ENCODE measurements at regions not wholly inside any gene's neighbourhood (a gene's known extent, or its start where the extent isn't known, plus 50 kb on each side); places are given as distances from the start of the nearest gene placed in this dataset.
"Not testable (repeated sequence)": the region's sequence is repeated elsewhere in the genome, so short reads cannot be mapped to it uniquely, and the experiment has no call there.

- DNase-seq (ENCODE audit: low read depth), result no peak
These were observed 239.6 kb upstream of the SGK1 start for GRCh38 chr6:134557509-134557908.

DNA sequence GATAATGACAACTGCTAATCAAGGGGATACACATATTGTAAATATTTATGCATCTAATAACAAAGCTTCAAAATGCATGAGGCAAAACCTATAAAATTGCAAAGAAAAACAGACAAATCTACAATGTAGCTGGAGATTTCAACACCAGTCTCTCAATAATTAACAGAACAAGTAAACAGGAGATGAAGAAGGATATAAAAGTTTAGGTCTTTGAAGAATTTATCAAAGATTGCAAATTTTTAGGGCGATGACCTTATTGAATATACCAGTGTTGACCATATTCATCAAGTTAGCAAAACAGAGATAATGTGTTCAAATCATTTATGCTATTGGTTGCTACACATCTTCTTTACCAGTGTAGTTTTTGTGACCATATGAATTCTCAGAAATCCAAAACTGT is 237.8 kb upstream of the SGK1 start:
- peak; percentile 45 for DNase-seq (ENCODE audit: low read depth)

GRCh38 chr6:134553936-134554335 is 236.0 kb upstream of the SGK1 start:
- DNase-seq (ENCODE audit: low read depth), result no peak

- DNase-seq (ENCODE audit: low read depth), result peak; percentile 93
These were observed 233.5 kb upstream of the SGK1 start for GRCh38 chr6:134551245-134551960.

DNA sequence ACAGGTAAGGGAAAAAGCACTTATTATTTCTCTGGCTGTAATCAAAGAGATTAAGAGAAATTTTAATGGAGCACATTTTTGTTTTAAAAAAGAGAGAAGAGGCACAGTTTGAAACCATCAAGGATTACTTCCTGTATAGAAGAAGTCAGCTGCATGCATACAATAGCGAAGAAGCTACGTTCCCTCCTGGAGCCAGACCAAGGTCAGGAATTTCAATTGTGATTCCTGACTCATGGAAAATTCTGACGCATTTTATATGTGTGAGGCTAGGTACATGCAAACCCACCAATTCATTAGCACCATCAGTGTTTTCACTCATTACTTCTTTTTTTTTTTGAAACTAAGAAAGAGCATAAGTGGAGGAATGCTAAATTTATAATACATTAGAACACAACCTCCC is 232.7 kb upstream of the SGK1 start:
- peak; percentile 76 for DNase-seq (ENCODE audit: low read depth)

GRCh38 chr6:134549854-134550253 is 231.9 kb upstream of the SGK1 start:
- DNase-seq (ENCODE audit: low read depth), result no peak

DNA sequence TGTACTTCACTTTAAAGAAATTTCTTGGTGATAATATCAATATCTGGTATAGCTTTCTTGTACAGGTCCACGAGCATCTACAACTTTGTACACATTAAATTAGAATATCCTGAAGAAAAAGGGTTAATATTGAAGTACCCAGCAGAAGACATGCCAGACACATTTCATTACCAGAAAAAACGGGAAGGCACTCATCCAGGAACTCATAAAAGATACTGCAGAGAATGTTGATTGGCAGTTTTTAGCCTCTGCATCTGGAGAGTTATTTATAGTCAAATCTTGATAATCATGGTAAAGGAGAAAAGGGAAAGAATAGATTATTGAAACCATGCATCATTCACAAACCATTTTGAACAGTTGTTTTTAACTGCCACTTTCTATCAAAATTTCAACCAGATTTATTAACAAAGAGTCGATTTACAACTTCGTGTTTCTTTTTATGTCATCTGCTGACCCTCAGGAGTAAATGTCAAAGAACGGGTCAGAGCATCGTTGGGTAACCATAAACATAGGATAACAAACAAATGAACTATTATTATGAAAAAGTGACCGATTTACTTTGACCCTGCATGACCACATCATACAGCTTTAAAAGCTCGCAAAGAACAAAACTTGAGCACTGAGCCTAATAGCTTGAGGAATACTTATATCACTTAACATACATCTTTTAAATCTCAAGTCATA is 229.2 kb upstream of the SGK1 start:
- no peak for DNase-seq (ENCODE audit: low read depth)

DNA sequence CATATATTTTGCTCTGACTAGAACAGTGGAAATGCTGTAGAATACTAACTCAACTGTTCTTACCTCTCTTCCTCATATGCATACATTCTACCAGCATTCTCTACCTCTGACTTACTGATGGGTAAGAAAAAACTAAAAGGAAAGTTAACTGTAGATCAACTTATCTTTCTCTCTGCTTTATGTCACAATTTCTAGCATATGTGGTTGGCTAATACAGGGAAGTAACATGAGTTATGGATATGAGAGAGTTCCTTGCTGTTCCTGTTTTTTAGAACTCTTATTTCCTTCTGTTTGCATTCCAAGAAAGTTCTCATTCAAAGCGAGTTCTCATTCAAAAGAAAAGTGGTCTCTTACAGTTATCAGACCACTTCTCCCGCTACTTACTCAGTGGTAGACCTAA is 226.8 kb upstream of the SGK1 start:
- DNase-seq (ENCODE audit: low read depth), result no peak

DNA sequence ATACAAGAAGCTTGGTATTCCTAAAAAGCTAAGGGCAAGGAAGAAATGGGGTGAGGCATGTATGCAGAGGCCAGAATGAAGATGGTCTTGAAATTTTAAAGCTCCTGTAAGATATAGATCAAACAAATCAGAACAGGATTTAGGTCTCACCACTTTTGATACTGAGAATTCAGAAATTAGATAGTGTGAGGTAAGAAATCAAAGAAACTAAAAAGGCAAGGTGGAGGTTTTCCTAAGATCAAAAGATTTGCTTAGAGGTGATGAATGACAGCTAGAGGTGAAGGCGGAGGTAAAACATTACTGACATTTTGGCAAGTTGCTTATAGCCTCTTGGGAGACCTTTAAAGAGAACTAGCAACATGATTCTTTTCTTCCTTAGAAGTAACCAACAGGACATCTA is 225.2 kb upstream of the SGK1 start:
- DNase-seq (ENCODE audit: low read depth), result no peak

DNA sequence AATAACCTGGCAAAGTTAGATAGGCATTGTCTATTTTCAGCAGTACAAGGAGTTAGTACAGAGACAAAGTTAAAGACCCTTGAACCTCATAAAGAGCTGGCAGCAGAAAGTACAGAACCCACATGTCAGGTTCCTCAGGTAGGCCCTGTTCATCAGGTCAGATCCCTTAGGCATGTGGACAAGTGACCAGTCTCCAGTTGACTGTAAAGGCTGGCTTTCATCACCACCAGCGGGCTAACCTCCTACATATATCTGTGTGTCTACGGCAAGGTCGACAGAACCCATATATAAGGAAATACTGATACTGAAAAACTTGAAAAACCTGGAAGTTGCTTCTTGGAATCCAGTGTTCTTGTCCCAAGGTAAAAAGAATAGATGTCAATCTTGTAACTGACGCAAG is 223.1 kb upstream of the SGK1 start:
- no peak for DNase-seq (ENCODE audit: low read depth)

GRCh38 chr6:134539865-134540323 is 222.0 kb upstream of the SGK1 start:
- no peak for DNase-seq (ENCODE audit: low read depth)

- DNase-seq (ENCODE audit: low read depth), result not testable (repeated sequence)
These were observed 219.9 kb upstream of the SGK1 start for GRCh38 chr6:134537765-134538164.

DNA sequence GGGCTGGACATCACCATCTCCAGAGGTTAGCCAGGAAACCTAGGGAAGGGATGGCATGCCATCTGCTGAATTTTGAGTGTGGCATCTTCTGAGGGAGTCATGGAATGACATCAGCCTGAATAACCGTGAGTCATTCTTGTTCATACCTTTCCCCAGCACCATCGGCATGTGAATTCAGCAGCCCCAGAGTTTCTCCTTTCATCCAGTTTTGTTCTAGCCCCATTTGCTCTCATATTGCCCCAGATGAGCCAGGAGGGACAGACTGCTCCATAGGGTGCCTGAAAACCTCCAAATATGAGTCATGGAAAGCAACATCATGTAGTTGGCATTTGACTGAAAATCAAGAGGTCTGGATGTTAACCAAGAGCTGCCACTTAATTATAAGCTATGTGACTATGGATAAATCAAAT is 219.2 kb upstream of the SGK1 start:
- peak; percentile 96 for DNase-seq (ENCODE audit: low read depth)

- DNase-seq (ENCODE audit: low read depth), result no peak
These were observed 217.9 kb upstream of the SGK1 start for GRCh38 chr6:134535831-134536230.

- DNase-seq (ENCODE audit: low read depth), result peak; percentile 71
These were observed 216.8 kb upstream of the SGK1 start for GRCh38 chr6:134534708-134535149.

DNA sequence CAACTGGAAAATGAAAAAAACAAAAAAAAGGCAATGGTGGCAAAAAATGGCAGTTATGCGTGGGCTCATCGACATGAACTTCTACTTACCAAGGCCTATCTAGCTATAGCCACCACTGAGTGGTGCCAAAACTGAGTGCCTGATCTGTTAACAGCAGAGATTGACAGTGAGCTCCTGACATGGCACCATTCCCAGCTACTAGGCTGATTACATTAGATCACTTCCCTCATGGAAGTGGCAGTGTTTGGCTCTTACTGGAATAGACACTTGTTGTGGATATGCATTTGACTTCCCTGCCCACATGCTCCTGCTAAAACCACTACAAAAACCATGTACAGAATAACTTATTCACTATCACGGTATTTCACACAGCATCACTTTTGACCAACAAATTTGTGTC is 216.1 kb upstream of the SGK1 start:
- DNase-seq (ENCODE audit: low read depth), result no peak

- no peak for DNase-seq (ENCODE audit: low read depth)
These were observed 215.0 kb upstream of the SGK1 start for GRCh38 chr6:134532694-134533624.

DNA sequence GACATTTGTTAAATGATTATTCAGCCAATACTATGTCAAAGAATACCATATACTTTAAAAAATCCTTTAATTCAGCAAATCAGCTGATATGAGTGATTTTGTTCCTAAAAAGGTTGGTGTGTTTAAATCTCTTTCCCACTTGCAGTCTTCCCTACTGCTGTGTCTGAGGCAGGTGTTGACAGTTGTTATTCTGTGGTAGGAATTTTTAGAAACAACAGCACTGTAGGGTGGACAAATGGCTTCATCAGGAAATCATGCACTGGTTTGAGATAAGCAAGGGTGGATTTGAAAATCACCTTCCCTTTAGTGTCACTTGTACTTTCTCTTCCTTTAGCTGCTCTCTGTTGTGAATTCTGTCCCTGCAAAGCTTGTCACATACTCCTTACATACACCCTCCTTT is 213.7 kb upstream of the SGK1 start:
- no peak for DNase-seq (ENCODE audit: low read depth)

GRCh38 chr6:134531188-134531551 is 213.3 kb upstream of the SGK1 start:
- no peak for DNase-seq (ENCODE audit: low read depth)

DNA sequence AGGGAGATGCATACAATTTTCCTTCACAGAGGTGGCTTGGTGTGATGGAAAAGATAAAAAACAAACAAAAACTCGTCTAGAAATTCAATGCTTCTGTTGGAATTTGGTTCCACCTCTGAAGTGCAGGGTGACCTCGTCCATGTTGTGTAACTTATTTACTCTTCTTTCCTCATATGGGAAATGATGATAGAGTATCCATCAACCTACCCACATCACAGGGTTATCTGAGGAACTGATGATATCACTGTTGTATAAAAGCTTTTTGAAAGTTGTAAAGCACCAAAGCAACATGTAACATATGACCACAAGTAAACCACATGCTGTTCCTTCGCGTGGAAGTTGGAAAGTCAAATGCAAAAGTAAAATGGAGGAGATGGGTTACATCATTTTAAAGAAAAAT is 212.0 kb upstream of the SGK1 start:
- DNase-seq (ENCODE audit: low read depth), result peak; percentile 86

DNA sequence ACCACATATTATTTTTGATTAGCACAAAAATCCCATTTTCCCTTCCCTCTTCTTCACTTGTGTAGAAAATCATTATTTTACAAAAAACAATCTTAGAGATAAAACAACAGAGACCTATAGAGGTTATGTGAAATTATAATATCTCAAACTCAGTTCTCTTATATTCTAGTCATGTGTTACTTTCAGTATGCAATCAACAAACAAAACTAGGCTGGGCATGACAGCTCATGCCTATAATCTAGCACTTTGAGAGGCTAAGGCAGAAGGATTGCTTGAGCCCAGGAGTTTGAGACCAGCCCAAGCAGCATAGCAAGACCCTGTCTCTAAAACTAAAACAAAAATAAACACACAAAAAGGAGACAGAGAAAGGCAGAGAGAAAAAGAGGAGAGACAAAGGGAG is 211.4 kb upstream of the SGK1 start:
- DNase-seq (ENCODE audit: low read depth), result no peak

DNA sequence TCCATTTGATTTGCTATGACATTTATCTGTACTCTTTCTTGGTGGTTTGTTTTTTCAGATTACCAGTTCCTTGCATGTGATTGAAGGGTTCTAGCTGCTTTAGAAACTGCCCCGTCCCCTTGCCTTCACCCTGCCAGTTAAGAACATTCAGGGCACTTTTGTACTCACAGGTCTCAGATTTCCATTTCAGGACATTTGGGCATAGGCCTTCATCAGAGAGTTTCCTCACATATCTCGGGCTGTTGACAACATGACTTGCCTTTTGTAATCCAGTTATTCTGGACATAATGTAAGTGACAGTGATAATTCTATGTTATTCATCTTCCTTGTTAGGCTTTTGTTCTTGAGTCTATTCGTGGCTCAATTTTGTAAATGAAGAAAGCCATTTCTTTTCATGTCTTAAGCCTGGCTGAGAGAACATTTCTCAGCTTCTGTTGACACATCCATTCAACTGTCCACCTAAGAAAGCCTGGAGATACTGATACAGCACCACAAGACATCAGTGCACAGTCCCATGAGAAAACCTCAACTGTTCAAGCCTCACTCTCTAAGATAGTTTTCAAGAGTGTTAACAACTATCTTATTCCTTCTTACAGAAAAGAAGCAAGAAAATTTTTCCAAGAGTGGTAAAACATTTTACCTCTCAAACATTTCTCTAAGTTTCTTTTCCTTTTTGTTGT is 209.3 kb upstream of the SGK1 start:
- DNase-seq (ENCODE audit: low read depth), result no peak
